Keratinocyte (primary cell): ENCODE measurements at regions not wholly inside any gene's neighbourhood (a gene's known extent, or its start where the extent isn't known, plus 50 kb on each side); places are given as distances from the start of the nearest gene placed in this dataset.

Experiments used
- DNase-seq: peaks from one replicate; pipeline ENCODE4 v3.0.0-alpha.2; 2011; ENCODE audit warnings: low read depth, missing footprints, low spot score
- FAIRE-seq: peaks from 2 replicates; lab custom pipeline; 2011; peaks lifted over from hg19 to GRCh38; lab: Jason Lieb, UNC
- H2AFZ ChIP-seq: 2 replicates; pipeline ENCODE4 v1.6.0; 2012; ENCODE audit warnings: low read length, control low read depth, inconsistent platforms; ENCODE audit not compliant: control insufficient read depth
- H3K27ac ChIP-seq: 2 replicates; pipeline ENCODE4 v1.5.1; 2011; ENCODE audit warnings: low read length; ENCODE audit not compliant: control insufficient read depth, insufficient read depth
- H3K27me3 ChIP-seq: 3 replicates; pipeline ENCODE4 v1.6.0; 2011; ENCODE audit warnings: low read length; ENCODE audit not compliant: control insufficient read depth, insufficient read depth; ENCODE audit errors: extremely low read depth
- H3K36me3 ChIP-seq, 2 experiments: 2 replicates in 1 of 2; 3 replicates in 1 of 2; pipeline ENCODE4 v1.5.1; 2011; ENCODE audit warnings: low read length in 2 of 2, mild to moderate bottlenecking in 1 of 2; ENCODE audit not compliant: control insufficient read depth in 2 of 2, insufficient read depth in 2 of 2; ENCODE audit errors: extremely low read depth in 1 of 2
- H3K4me1 ChIP-seq: 3 replicates; pipeline ENCODE4 v1.5.1; 2011; ENCODE audit warnings: low read length; ENCODE audit not compliant: control insufficient read depth, insufficient read depth; ENCODE audit errors: extremely low read depth
- H3K4me2 ChIP-seq: 3 replicates; pipeline ENCODE4 v1.6.0; 2011; ENCODE audit warnings: low read depth, low read length; ENCODE audit not compliant: control insufficient read depth, insufficient read depth; ENCODE audit errors: extremely low read depth
- H3K4me3 ChIP-seq, 3 experiments: fragments of 200-600 bp in 1 of 3; sonication (generic) in 1 of 3; 2 replicates in 2 of 3; 3 replicates in 1 of 3; pipeline ENCODE4 v1.5.1; 2011 to 2016; ENCODE audit warnings: low read length in 3 of 3, mild to moderate bottlenecking in 3 of 3, control low read depth in 2 of 3, inconsistent platforms in 1 of 3, low read depth in 1 of 3, mixed read lengths in 1 of 3, mixed run types in 1 of 3, moderate library complexity in 1 of 3; ENCODE audit not compliant: control insufficient read depth in 2 of 3, insufficient read depth in 2 of 3; ENCODE audit errors: extremely low read depth in 1 of 3
- H3K79me2 ChIP-seq: 2 replicates; pipeline ENCODE4 v1.6.0; 2012; ENCODE audit warnings: low read length; ENCODE audit not compliant: control insufficient read depth, insufficient read depth
- H3K9ac ChIP-seq: 3 replicates; pipeline ENCODE4 v1.6.0; 2011; ENCODE audit warnings: low read length; ENCODE audit not compliant: control insufficient read depth, insufficient read depth; ENCODE audit errors: extremely low read depth
- H3K9me1 ChIP-seq: 3 replicates; pipeline ENCODE4 v1.6.0; 2011; ENCODE audit warnings: low read length; ENCODE audit not compliant: control insufficient read depth, insufficient read depth; ENCODE audit errors: extremely low read depth
- H3K9me3 ChIP-seq: 2 replicates; pipeline ENCODE4 v1.5.1; 2012; ENCODE audit warnings: low read depth, low read length; ENCODE audit not compliant: control insufficient read depth
- H4K20me1 ChIP-seq: 3 replicates; pipeline ENCODE4 v1.6.0; 2011; ENCODE audit warnings: low read length; ENCODE audit not compliant: control insufficient read depth, insufficient read depth; ENCODE audit errors: extremely low read depth
- CTCF ChIP-seq, 3 experiments: IDR thresholded peaks in 1 of 3; conservative IDR thresholded peaks in 1 of 3; optimal IDR thresholded peaks in 1 of 3; 2 replicates in 2 of 3; 3 replicates in 1 of 3; pipeline versions ENCODE3 to v1.5.1; 2011; ENCODE audit warnings: low read length in 3 of 3, mild to moderate bottlenecking in 3 of 3, moderate library complexity in 2 of 3, control low read depth in 1 of 3, inconsistent platforms in 1 of 3; ENCODE audit not compliant: insufficient read depth in 2 of 3; ENCODE audit errors: extremely low read depth in 1 of 3
- EZH2 ChIP-seq: IDR thresholded peaks from one replicate; pipeline ENCODE4 v1.6.1; 2012; ENCODE audit warnings: inconsistent platforms, mild to moderate bottlenecking, low read length, moderate library complexity
- dilution Hi-C: fragments of 300-500 bp; cut with MboI; formaldehyde crosslinking; loops from one replicate; pipeline ENCODE4 v1.7.0; 2020; ENCODE audit warnings: low sequenced_read_pairs; ENCODE audit not compliant: extremely low pct_ligation_motif_present

DNA sequence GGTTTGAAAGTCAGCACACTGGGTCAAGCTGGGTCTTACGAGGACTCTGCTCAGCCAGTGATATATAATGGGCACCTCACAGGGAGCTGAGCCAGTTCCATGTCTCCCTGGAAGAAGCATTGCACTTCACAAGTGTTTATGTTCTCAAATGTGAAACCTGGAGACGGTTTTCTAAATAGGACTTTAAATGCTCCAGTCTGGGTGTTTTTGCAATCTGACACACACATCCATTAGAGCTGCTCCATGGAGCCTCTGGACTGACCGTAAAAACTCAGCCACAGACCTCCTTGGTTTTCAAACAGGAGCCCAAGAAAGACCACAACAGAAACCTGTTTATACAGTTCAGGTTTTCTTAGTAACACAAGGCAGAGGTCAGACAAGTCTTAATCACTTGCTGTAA lies 201.3 kb upstream of the LRIG1 start:
- Histone ChIP-seq H3K79me2 (no peaks in the 10 kb centered on the region), H3K9me3 (no peaks in the 10 kb centered on the region), H3K4me1 (no peaks in the 10 kb centered on the region), H3K4me2 (no peak overlapping the region), H3K4me3 (no peak overlapping the region), H4K20me1 (no peaks in the 10 kb centered on the region), H3K27ac (no peak overlapping the region), H3K9ac (no peak overlapping the region), H3K27me3 (no peaks in the 10 kb centered on the region), H3K9me1 (no peaks in the 10 kb centered on the region), H2AFZ (no peak overlapping the region), H3K36me3 (no peaks in the 10 kb centered on the region)
- FAIRE-seq (no peak), DNase-seq (no peak)
- dilution Hi-C loops: no loop called here
- TF ChIP-seq EZH2 (no peak), CTCF (optimal IDR thresholded peaks at IDR 0.05 in 1 of 3, IDR thresholded peaks at IDR 0.05 in 1 of 3, conservative IDR thresholded peaks at IDR 0.05 in 1 of 3; ENCODE audit: extremely low read depth in 1 of 3, insufficient read depth in 2 of 3, low read length in 3 of 3) (no peak)

DNA sequence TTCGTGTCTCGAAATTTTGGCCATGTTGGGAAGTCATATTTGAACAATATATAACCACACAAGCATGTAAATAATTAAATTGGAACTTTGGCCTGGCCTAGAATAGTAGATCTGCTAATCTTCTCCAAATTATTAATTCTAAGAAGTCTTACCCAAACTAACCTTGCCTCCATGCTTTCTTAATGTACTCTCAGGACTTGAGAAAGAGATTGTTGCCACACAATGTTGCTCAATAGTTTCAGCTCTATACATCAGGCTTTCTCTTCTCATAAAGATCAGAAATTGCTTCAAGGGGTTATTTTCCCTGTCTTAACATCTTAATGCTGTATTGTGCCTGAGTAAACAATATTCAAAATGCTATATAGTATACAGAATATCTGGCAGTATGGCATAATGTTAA lies 202.7 kb upstream of the LRIG1 start:
- no peak for FAIRE-seq
- Histone ChIP-seq H3K36me3 (no peaks in the 10 kb centered on the region), H3K4me3 (no peak overlapping the region), H3K79me2 (no peaks in the 10 kb centered on the region), H3K27me3 (no peaks in the 10 kb centered on the region), H3K27ac (no peak overlapping the region), H3K9me3 (no peaks in the 10 kb centered on the region), H3K9me1 (no peaks in the 10 kb centered on the region), H3K4me2 (no peak overlapping the region), H3K9ac (no peak overlapping the region), H4K20me1 (no peaks in the 10 kb centered on the region), H3K4me1 (no peaks in the 10 kb centered on the region), H2AFZ (no peak overlapping the region)
- DNase-seq: no peak
- no peak for TF ChIP-seq CTCF (optimal IDR thresholded peaks at IDR 0.05 in 1 of 3, IDR thresholded peaks at IDR 0.05 in 1 of 3, conservative IDR thresholded peaks at IDR 0.05 in 1 of 3; ENCODE audit: extremely low read depth in 1 of 3, insufficient read depth in 2 of 3, low read length in 3 of 3)
- TF ChIP-seq EZH2: no peak
- dilution Hi-C loops: no loop called here
